WTC11 (cell line): ENCODE measurements at regions not wholly inside any gene's neighbourhood (a gene's known extent, or its start where the extent isn't known, plus 50 kb on each side); places are given as distances from the start of the nearest gene placed in this dataset.

ENCODE experiments used
- CREB1 ChIP-seq: sonication (generic); formaldehyde crosslinking; IDR thresholded peaks from 2 replicates; pipeline ENCODE4 v1.8.0; 2023; ENCODE audit warnings: mild to moderate bottlenecking, missing genetic modification reagents
- CTCF ChIP-seq: fragments of 200-600 bp; IDR thresholded peaks from 2 replicates; pipeline ENCODE4 v1.8.0; 2022; ENCODE audit warnings: antibody characterized with exemption
- E2F1 ChIP-seq: sonication (generic); formaldehyde crosslinking; IDR thresholded peaks from 2 replicates; pipeline ENCODE4 v1.8.0; 2022; ENCODE audit warnings: mild to moderate bottlenecking, missing genetic modification reagents
- GABPB1 ChIP-seq: sonication (generic); formaldehyde crosslinking; IDR thresholded peaks from 2 replicates; pipeline ENCODE4 v1.8.1; 2023; ENCODE audit warnings: mild to moderate bottlenecking, missing genetic modification reagents
- NFE2L1 ChIP-seq: sonication (generic); formaldehyde crosslinking; IDR thresholded peaks from 2 replicates; pipeline ENCODE4 v1.8.1; 2023; ENCODE audit warnings: missing genetic modification reagents
- SMAD3 ChIP-seq: sonication (generic); formaldehyde crosslinking; IDR thresholded peaks from 2 replicates; pipeline ENCODE4 v1.8.0; 2022; ENCODE audit warnings: missing genetic modification reagents, mild to moderate bottlenecking, borderline replicate concordance
- ZNF121 ChIP-seq: sonication (generic); formaldehyde crosslinking; IDR thresholded peaks from 2 replicates; pipeline ENCODE4 v1.8.0; 2023; ENCODE audit warnings: missing genetic modification reagents
- ZNF219 ChIP-seq: sonication (generic); formaldehyde crosslinking; IDR thresholded peaks from 2 replicates; pipeline ENCODE4 v1.8.0; 2023; ENCODE audit warnings: missing genetic modification reagents, mild to moderate bottlenecking, borderline replicate concordance
- TF ChIP-seq, protein P1 (sequence below): sonication (generic); formaldehyde crosslinking; IDR thresholded peaks from 2 replicates; pipeline ENCODE4 v1.8.1; 2023; ENCODE audit warnings: mild to moderate bottlenecking, missing genetic modification reagents
- TF ChIP-seq, protein P2 (sequence below): sonication (generic); formaldehyde crosslinking; IDR thresholded peaks from 2 replicates; pipeline ENCODE4 v1.8.1; 2022; ENCODE audit warnings: low read depth, missing genetic modification reagents, borderline replicate concordance

GRCh38 chr4:13722649-13723048 lies 95.1 kb upstream of the BOD1L1 start:
- no peak for TF ChIP-seq CREB1 (CRISPR knock-in tag)
- TF ChIP-seq E2F1 (CRISPR knock-in tag), result no peak
- TF ChIP-seq ZNF121 (CRISPR knock-in tag), result no peak
- TF ChIP-seq, protein P1, sequence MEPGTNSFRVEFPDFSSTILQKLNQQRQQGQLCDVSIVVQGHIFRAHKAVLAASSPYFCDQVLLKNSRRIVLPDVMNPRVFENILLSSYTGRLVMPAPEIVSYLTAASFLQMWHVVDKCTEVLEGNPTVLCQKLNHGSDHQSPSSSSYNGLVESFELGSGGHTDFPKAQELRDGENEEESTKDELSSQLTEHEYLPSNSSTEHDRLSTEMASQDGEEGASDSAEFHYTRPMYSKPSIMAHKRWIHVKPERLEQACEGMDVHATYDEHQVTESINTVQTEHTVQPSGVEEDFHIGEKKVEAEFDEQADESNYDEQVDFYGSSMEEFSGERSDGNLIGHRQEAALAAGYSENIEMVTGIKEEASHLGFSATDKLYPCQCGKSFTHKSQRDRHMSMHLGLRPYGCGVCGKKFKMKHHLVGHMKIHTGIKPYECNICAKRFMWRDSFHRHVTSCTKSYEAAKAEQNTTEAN (CRISPR knock-in tag), result no peak
- no peak for TF ChIP-seq CTCF
- TF ChIP-seq SMAD3 (CRISPR knock-in tag), result no peak
- no peak for TF ChIP-seq ZNF219 (CRISPR knock-in tag)
- TF ChIP-seq, protein P2, sequence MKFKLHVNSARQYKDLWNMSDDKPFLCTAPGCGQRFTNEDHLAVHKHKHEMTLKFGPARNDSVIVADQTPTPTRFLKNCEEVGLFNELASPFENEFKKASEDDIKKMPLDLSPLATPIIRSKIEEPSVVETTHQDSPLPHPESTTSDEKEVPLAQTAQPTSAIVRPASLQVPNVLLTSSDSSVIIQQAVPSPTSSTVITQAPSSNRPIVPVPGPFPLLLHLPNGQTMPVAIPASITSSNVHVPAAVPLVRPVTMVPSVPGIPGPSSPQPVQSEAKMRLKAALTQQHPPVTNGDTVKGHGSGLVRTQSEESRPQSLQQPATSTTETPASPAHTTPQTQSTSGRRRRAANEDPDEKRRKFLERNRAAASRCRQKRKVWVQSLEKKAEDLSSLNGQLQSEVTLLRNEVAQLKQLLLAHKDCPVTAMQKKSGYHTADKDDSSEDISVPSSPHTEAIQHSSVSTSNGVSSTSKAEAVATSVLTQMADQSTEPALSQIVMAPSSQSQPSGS (CRISPR knock-in tag), result no peak
- no peak for TF ChIP-seq NFE2L1 (CRISPR knock-in tag)
- no peak for TF ChIP-seq GABPB1 (CRISPR knock-in tag)
